PFSK-1 (cell line): ENCODE measurements at regions not wholly inside any gene's neighbourhood (a gene's known extent, or its start where the extent isn't known, plus 50 kb on each side); places are given as distances from the start of the nearest gene placed in this dataset.

ENCODE experiments used
- FOXP2 ChIP-seq: optimal IDR thresholded peaks from 2 replicates; pipeline ENCODE3; 2011; ENCODE audit warnings: borderline replicate concordance, control low read depth, inconsistent platforms; ENCODE audit not compliant: insufficient read depth; ENCODE audit errors: extremely low read length, extremely low read depth
- POLR2AphosphoS5 ChIP-seq: IDR thresholded peaks from 2 replicates; pipeline ENCODE4 v1.6.1; 2012; ENCODE audit warnings: low read depth, mild to moderate bottlenecking, control low read depth, low read length, moderate library complexity
- SIN3A ChIP-seq: IDR thresholded peaks from 2 replicates; pipeline ENCODE4 v1.6.1; 2012; ENCODE audit warnings: mild to moderate bottlenecking, low read length, moderate library complexity, borderline replicate concordance; ENCODE audit not compliant: insufficient read depth
- TAF1 ChIP-seq: IDR thresholded peaks from 2 replicates; pipeline ENCODE4 v1.6.1; 2012; ENCODE audit warnings: low read length, control low read depth, borderline replicate concordance; ENCODE audit not compliant: insufficient read depth
- TF ChIP-seq, protein P1 (sequence below), 2 experiments: IDR thresholded peaks; 2 replicates each; pipeline versions ENCODE4 v1.6.1 to v1.8.0; 2011 to 2012; ENCODE audit warnings: low read depth in 2 of 2, low read length in 2 of 2, control low read depth in 1 of 2, inconsistent platforms in 1 of 2, mild to moderate bottlenecking in 1 of 2, moderate library complexity in 1 of 2; ENCODE audit not compliant: insufficient read depth in 1 of 2

GRCh38 chr2:187612857-187613256 lies 58.6 kb upstream of the TFPI start:
- TF ChIP-seq TAF1 (no peak), SIN3A (no peak), POLR2AphosphoS5 (no peak), FOXP2 (no peak)
- TF ChIP-seq, protein P1, sequence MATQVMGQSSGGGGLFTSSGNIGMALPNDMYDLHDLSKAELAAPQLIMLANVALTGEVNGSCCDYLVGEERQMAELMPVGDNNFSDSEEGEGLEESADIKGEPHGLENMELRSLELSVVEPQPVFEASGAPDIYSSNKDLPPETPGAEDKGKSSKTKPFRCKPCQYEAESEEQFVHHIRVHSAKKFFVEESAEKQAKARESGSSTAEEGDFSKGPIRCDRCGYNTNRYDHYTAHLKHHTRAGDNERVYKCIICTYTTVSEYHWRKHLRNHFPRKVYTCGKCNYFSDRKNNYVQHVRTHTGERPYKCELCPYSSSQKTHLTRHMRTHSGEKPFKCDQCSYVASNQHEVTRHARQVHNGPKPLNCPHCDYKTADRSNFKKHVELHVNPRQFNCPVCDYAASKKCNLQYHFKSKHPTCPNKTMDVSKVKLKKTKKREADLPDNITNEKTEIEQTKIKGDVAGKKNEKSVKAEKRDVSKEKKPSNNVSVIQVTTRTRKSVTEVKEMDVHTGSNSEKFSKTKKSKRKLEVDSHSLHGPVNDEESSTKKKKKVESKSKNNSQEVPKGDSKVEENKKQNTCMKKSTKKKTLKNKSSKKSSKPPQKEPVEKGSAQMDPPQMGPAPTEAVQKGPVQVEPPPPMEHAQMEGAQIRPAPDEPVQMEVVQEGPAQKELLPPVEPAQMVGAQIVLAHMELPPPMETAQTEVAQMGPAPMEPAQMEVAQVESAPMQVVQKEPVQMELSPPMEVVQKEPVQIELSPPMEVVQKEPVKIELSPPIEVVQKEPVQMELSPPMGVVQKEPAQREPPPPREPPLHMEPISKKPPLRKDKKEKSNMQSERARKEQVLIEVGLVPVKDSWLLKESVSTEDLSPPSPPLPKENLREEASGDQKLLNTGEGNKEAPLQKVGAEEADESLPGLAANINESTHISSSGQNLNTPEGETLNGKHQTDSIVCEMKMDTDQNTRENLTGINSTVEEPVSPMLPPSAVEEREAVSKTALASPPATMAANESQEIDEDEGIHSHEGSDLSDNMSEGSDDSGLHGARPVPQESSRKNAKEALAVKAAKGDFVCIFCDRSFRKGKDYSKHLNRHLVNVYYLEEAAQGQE (IDR thresholded peaks at IDR 0.05; ENCODE audit: insufficient read depth in 1 of 2, low read depth in 2 of 2, low read length in 2 of 2), result no peak
